Activated CD8-positive, alpha-beta T cell treated with anti-CD3 and anti-CD28 coated beads for 36 hours (primary cell): ENCODE measurements at regions not wholly inside any gene's neighbourhood (a gene's known extent, or its start where the extent isn't known, plus 50 kb on each side); places are given as distances from the start of the nearest gene placed in this dataset.

Experiments used
- ATAC-seq: fragments of 200-7000 bp; cut with Tn5 transposase; one replicate; pipeline ENCODE4 v1.10.0; 2021; ENCODE audit warnings: mild to moderate bottlenecking, moderate library complexity
- CTCF ChIA-PET: fragments of 350-600 bp; sonication (Branson Sonifier 250); formaldehyde crosslinking; loops from one replicate; lab custom pipeline; 2021; ENCODE audit warnings: antibody characterized with exemption; lab: Charles Lee
- POLR2A ChIA-PET: fragments of 350-600 bp; sonication (Branson Sonifier 250); formaldehyde crosslinking; loops from one replicate; lab custom pipeline; 2021; ENCODE audit warnings: antibody characterized with exemption; lab: Charles Lee
- DNase-seq: peaks from one replicate; pipeline ENCODE4 v3.0.0-alpha.2; 2020
- H3K27ac Mint-ChIP-seq: one replicate; pipeline ENCODE4 v1.8.0; 2021; ENCODE audit warnings: mild to moderate bottlenecking, mixed read lengths
- H3K27me3 Mint-ChIP-seq: one replicate; pipeline ENCODE4 v1.8.0; 2021; ENCODE audit warnings: mixed read lengths
- H3K36me3 Mint-ChIP-seq: one replicate; pipeline ENCODE4 v1.8.0; 2021; ENCODE audit warnings: low read depth, mixed read lengths
- H3K4me1 Mint-ChIP-seq: one replicate; pipeline ENCODE4 v1.8.0; 2021; ENCODE audit warnings: low read depth, mixed read lengths
- H3K4me3 Mint-ChIP-seq: one replicate; pipeline ENCODE4 v1.8.0; 2021; ENCODE audit warnings: mild to moderate bottlenecking, moderate library complexity, mixed read lengths
- H3K9me3 Mint-ChIP-seq: one replicate; pipeline ENCODE4 v1.8.0; 2021; ENCODE audit warnings: mixed read lengths
- CTCF ChIP-seq: fragments of 200-600 bp; IDR thresholded peaks from one replicate; pipeline ENCODE4 v1.8.0; 2022; ENCODE audit warnings: antibody characterized with exemption, mild to moderate bottlenecking
- intact Hi-C: fragments of 100-400 bp; cut with micrococcal nuclease; formaldehyde crosslinking; loops from one replicate; pipeline ENCODE4 v1.10.0; 2022

DNA sequence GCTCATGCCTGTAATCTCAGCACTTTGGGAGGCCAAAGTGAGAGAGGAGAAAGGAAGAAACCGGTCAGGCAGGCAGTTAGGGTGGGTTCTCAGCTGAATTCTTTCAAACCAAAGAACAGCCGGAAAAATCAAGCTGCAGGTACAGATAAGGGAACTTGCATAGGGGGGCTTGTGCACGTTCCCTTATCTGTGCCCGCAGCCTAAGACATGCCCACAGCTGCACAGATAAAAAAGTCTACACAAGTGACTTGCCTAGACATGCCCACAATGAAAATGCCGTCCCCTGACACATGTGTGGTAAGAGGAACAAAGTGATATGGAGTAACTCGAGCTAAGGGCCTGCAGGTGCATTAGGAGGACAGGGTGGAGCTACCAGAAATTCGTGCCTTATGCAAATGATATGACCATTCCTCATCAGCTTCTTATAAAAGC lies 175.8 kb upstream of the SALL4 start:
- no peaks in the 10 kb centered on the region for H3K4me1 Mint-ChIP-seq
- ChIA-PET CTCF (no interaction called here), POLR2A (no interaction called here)
- no peaks in the 10 kb centered on the region for H3K27me3 Mint-ChIP-seq
- DNase-seq = no peak
- ATAC-seq = no peak
- TF ChIP-seq CTCF = no peak
- no peak overlapping the region for H3K27ac Mint-ChIP-seq
- peaks cover 5% of the 10 kb centered on the region for H3K9me3 Mint-ChIP-seq
- no peak overlapping the region for H3K4me3 Mint-ChIP-seq
- intact Hi-C loops = no loop called here
- H3K36me3 Mint-ChIP-seq = no peaks in the 10 kb centered on the region

- ATAC-seq (no peak), DNase-seq (no peak)
- intact Hi-C loops = no loop called here
- POLR2A ChIA-PET = no interaction called here
- Mint-ChIP-seq H3K27me3 (peaks cover 2% of the 10 kb centered on the region), H3K9me3 (no peaks in the 10 kb centered on the region), H3K27ac (no peak overlapping the region), H3K36me3 (no peaks in the 10 kb centered on the region), H3K4me1 (no peaks in the 10 kb centered on the region), H3K4me3 (no peak overlapping the region)
- CTCF ChIA-PET = no interaction called here
- no peak for TF ChIP-seq CTCF
Observed at GRCh38 chr20:51972056-51972455, 169.7 kb upstream of the SALL4 start.

- DNase-seq (no peak), ATAC-seq (no peak)
- H3K27me3 Mint-ChIP-seq = peaks cover 2% of the 10 kb centered on the region
- H3K9me3 Mint-ChIP-seq = no peaks in the 10 kb centered on the region
- no peak overlapping the region for H3K27ac Mint-ChIP-seq
- no peak for TF ChIP-seq CTCF
- intact Hi-C loops = no loop called here
- no peaks in the 10 kb centered on the region for H3K36me3 Mint-ChIP-seq
- H3K4me3 Mint-ChIP-seq = no peak overlapping the region
- H3K4me1 Mint-ChIP-seq = no peaks in the 10 kb centered on the region
- ChIA-PET POLR2A (no interaction called here), CTCF (no interaction called here)
Observed at GRCh38 chr20:51970858-51971257, 168.5 kb upstream of the SALL4 start.

DNA sequence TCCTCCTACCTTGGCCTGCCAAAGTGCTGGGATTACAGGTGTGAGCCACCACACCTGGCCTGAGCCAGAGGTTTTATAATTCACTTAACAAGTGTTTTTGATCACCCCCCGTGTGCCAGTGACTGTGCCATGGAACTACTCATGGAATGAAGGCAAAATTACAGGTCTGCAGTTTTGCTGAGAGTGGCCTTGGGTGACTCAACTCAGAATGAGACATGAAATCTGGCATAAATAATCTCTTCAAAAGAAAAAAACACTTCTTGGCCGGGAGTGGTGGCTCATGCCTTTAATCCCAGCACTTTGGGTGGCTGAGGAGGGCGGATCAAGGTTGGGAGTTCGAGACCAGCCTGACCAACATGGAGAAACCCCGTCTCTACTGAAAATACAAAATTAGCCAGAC lies 166.9 kb upstream of the SALL4 start:
- DNase-seq (no peak), ATAC-seq (no peak)
- no peak overlapping the region for H3K4me3 Mint-ChIP-seq
- intact Hi-C loops = no loop called here
- ChIA-PET POLR2A (no interaction called here), CTCF (no interaction called here)
- no peaks in the 10 kb centered on the region for H3K9me3 Mint-ChIP-seq
- no peaks in the 10 kb centered on the region for H3K36me3 Mint-ChIP-seq
- no peaks in the 10 kb centered on the region for H3K4me1 Mint-ChIP-seq
- TF ChIP-seq CTCF = no peak
- peaks cover 2% of the 10 kb centered on the region for H3K27me3 Mint-ChIP-seq
- no peak overlapping the region for H3K27ac Mint-ChIP-seq

- no peak for DNase-seq
- ChIA-PET CTCF (no interaction called here), POLR2A (no interaction called here)
- no peak overlapping the region for H3K27ac Mint-ChIP-seq
- intact Hi-C loops = no loop called here
- H3K36me3 Mint-ChIP-seq = no peaks in the 10 kb centered on the region
- no peaks in the 10 kb centered on the region for H3K4me1 Mint-ChIP-seq
- H3K9me3 Mint-ChIP-seq = no peaks in the 10 kb centered on the region
- H3K27me3 Mint-ChIP-seq = peaks cover 2% of the 10 kb centered on the region
- H3K4me3 Mint-ChIP-seq = no peak overlapping the region
- TF ChIP-seq CTCF = no peak
- no peak for ATAC-seq
Observed at GRCh38 chr20:51968151-51968550, 165.8 kb upstream of the SALL4 start.
